HG03565 (cell line): ENCODE measurements at regions not wholly inside any gene's neighbourhood (a gene's known extent, or its start where the extent isn't known, plus 50 kb on each side); places are given as distances from the start of the nearest gene placed in this dataset.
A peak's percentile ranks its signal among the peaks of the same experiment; 100 is the strongest.
"Not testable (repeated sequence)": the region's sequence is repeated elsewhere in the genome, so short reads cannot be mapped to it uniquely, and the experiment has no call there.

Source experiments
- ATAC-seq: cut with Tn5 transposase; IDR thresholded peaks from one replicate; pipeline ENCODE4 v1.9.1; 2021; ENCODE audit warnings: mild to moderate bottlenecking, moderate library complexity; ENCODE audit not compliant: unreplicated experiment

GRCh38 chr14:22358726-22359125 lies 230.3 kb downstream of the DAD1 start:
- no peak for ATAC-seq

- ATAC-seq, result not testable (repeated sequence)
These were observed 239.7 kb downstream of the DAD1 start for GRCh38 chr14:22349281-22349680.

- ATAC-seq, result no peak
These were observed 244.4 kb downstream of the DAD1 start for GRCh38 chr14:22344673-22345072.

- ATAC-seq, result not testable (repeated sequence)
These were observed 244.8 kb downstream of the DAD1 start for GRCh38 chr14:22344209-22344608.

- no peak for ATAC-seq
These were observed 248.0 kb downstream of the DAD1 start for GRCh38 chr14:22341049-22341448.

- no peak for ATAC-seq
These were observed 249.9 kb downstream of the DAD1 start for GRCh38 chr14:22338917-22339715.

GRCh38 chr14:22338381-22338780 lies 250.6 kb downstream of the DAD1 start:
- no peak for ATAC-seq

- ATAC-seq, result no peak
These were observed 251.1 kb downstream of the DAD1 start for GRCh38 chr14:22337938-22338337.

GRCh38 chr14:22337521-22337920 lies 251.5 kb downstream of the DAD1 start:
- no peak for ATAC-seq

- no peak for ATAC-seq
These were observed 253.0 kb downstream of the DAD1 start for GRCh38 chr14:22336031-22336430.

GRCh38 chr14:22334627-22335026 lies 254.4 kb downstream of the DAD1 start:
- ATAC-seq, result no peak

GRCh38 chr14:22334275-22334577 lies 254.8 kb downstream of the DAD1 start:
- no peak for ATAC-seq

GRCh38 chr14:22333422-22334274 lies 255.4 kb downstream of the DAD1 start:
- ATAC-seq, result no peak

- ATAC-seq, result no peak
These were observed 256.2 kb downstream of the DAD1 start for GRCh38 chr14:22332686-22333421.

GRCh38 chr14:22329371-22329770 lies 259.7 kb downstream of the DAD1 start:
- no peak for ATAC-seq

GRCh38 chr14:22325676-22326400 lies 263.2 kb downstream of the DAD1 start:
- no peak for ATAC-seq

- ATAC-seq, result no peak
These were observed 268.7 kb downstream of the DAD1 start for GRCh38 chr14:22320362-22320750.

- ATAC-seq, result peak; percentile 51
These were observed 269.3 kb downstream of the DAD1 start for GRCh38 chr14:22319526-22320361.

- no peak for ATAC-seq
These were observed 270.1 kb downstream of the DAD1 start for GRCh38 chr14:22318951-22319350.

- ATAC-seq, result no peak
These were observed 272.6 kb downstream of the DAD1 start for GRCh38 chr14:22316473-22316872.
